Sigmoid colon (tissue), 4 donors: ENCODE measurements at regions not wholly inside any gene's neighbourhood (a gene's known extent, or its start where the extent isn't known, plus 50 kb on each side); places are given as distances from the start of the nearest gene placed in this dataset.

ENCODE experiments used
- EP300 ChIP-seq, 4 donors: sonication (generic); formaldehyde crosslinking; IDR thresholded peaks; one replicate each; pipeline ENCODE4 v1.6.1; 2017; ENCODE audit warnings: antibody characterized with exemption in 4 of 4
- POLR2A ChIP-seq, 2 donors: fragments of 450-650 bp; IDR thresholded peaks; one replicate each; pipeline ENCODE4 v1.6.1; 2016; ENCODE audit warnings: antibody characterized with exemption in 2 of 2, mild to moderate bottlenecking in 2 of 2, moderate library complexity in 2 of 2
- POLR2AphosphoS5 ChIP-seq, 4 donors: sonication (generic); formaldehyde crosslinking; IDR thresholded peaks; one replicate each; pipeline ENCODE4 v1.6.1; 2017; ENCODE audit warnings: antibody characterized with exemption in 4 of 4
- TF ChIP-seq, protein P1 (sequence below), 4 experiments: fragments of 450-650 bp in 3 of 4; fragments of 200-600 bp in 1 of 4; IDR thresholded peaks; one replicate each; pipeline ENCODE4 v1.5.1; 2016 to 2019; ENCODE audit warnings: antibody characterized with exemption in 4 of 4, mild to moderate bottlenecking in 3 of 4, moderate library complexity in 2 of 4

DNA sequence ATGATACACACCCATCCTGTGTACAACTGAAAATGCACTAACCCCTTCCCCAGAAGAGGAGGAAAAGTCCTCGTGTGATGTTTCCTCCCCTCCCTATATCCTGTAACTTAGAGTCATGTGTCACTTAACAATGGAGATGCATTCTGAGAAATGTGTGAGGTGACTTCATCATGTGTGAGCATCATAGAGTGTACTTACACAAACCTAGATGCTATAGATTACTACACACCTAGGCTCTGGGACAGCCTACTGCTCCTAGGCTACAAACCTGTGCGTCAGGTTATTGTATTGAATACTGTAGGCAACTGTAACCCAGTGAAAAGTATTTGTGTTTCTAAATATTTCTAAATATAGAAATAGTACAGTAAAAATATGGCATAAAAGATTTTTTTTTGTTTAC is 98.6 kb upstream of the FAM180A start:
- TF ChIP-seq, protein P1, sequence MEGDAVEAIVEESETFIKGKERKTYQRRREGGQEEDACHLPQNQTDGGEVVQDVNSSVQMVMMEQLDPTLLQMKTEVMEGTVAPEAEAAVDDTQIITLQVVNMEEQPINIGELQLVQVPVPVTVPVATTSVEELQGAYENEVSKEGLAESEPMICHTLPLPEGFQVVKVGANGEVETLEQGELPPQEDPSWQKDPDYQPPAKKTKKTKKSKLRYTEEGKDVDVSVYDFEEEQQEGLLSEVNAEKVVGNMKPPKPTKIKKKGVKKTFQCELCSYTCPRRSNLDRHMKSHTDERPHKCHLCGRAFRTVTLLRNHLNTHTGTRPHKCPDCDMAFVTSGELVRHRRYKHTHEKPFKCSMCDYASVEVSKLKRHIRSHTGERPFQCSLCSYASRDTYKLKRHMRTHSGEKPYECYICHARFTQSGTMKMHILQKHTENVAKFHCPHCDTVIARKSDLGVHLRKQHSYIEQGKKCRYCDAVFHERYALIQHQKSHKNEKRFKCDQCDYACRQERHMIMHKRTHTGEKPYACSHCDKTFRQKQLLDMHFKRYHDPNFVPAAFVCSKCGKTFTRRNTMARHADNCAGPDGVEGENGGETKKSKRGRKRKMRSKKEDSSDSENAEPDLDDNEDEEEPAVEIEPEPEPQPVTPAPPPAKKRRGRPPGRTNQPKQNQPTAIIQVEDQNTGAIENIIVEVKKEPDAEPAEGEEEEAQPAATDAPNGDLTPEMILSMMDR (IDR thresholded peaks at IDR 0.05): no peak
- TF ChIP-seq POLR2A (IDR thresholded peaks at IDR 0.05): no peak
- no peak for TF ChIP-seq EP300 (IDR thresholded peaks at IDR 0.05)
- TF ChIP-seq POLR2AphosphoS5 (IDR thresholded peaks at IDR 0.05): no peak
